ENCODE measurements at regions not wholly inside any gene's neighbourhood (a gene's known extent, or its start where the extent isn't known, plus 50 kb on each side); places are given as distances from the start of the nearest gene placed in this dataset.

GRCh38 chr1:209413062-209413461 lies 170.5 kb upstream of the CAMK1G start:
- no peaks in the 10 kb centered on the region for H3K36me3 ChIP-seq (ENCODE audit: insufficient read depth, low read length)
- no peaks in the 10 kb centered on the region for H3F3A ChIP-seq (ENCODE audit: low read depth)
- no peaks in the 10 kb centered on the region for H3K9me2 ChIP-seq (replicated peaks; ENCODE audit: low read depth, low read length)
- TF ChIP-seq CTCF (conservative IDR thresholded peaks at IDR 0.05; ENCODE audit: low read length) = no peak
- no peak for TF ChIP-seq EZH2phosphoT487 (IDR thresholded peaks at IDR 0.05; ENCODE audit: borderline replicate concordance)
- H2AFZ ChIP-seq (ENCODE audit: low read length) = no peak overlapping the region
- H3K4me1 ChIP-seq (ENCODE audit: insufficient read depth, low read length, poor library complexity, severe bottlenecking) = no peaks in the 10 kb centered on the region
- H3K9me3 ChIP-seq (ENCODE audit: insufficient read depth, low read depth, low read length) = no peaks in the 10 kb centered on the region
- no peaks in the 10 kb centered on the region for H3K27me3 ChIP-seq (ENCODE audit: insufficient read depth, low read length, poor library complexity, severe bottlenecking)
- H3K4me3 ChIP-seq (ENCODE audit: low read length, poor library complexity, severe bottlenecking) = no peak overlapping the region
- no peaks in the 10 kb centered on the region for H4K20me1 ChIP-seq (ENCODE audit: insufficient read depth, low read length, poor library complexity, severe bottlenecking)
- no peak overlapping the region for H3K4me2 ChIP-seq (ENCODE audit: low read depth, low read length, poor library complexity, severe bottlenecking)
- H3K9ac ChIP-seq (ENCODE audit: low read depth, low read length, poor library complexity, severe bottlenecking) = no peak overlapping the region
- H3K79me2 ChIP-seq (ENCODE audit: insufficient read depth, low read length) = no peaks in the 10 kb centered on the region

- Histone ChIP-seq H3K9me3 (ENCODE audit: insufficient read depth, low read depth, low read length) (no peaks in the 10 kb centered on the region), H3K9ac (ENCODE audit: low read depth, low read length, poor library complexity, severe bottlenecking) (no peak overlapping the region), H3F3A (ENCODE audit: low read depth) (no peaks in the 10 kb centered on the region), H4K20me1 (ENCODE audit: insufficient read depth, low read length, poor library complexity, severe bottlenecking) (no peaks in the 10 kb centered on the region), H3K4me3 (ENCODE audit: low read length, poor library complexity, severe bottlenecking) (no peak overlapping the region), H3K36me3 (ENCODE audit: insufficient read depth, low read length) (no peaks in the 10 kb centered on the region), H3K27me3 (ENCODE audit: insufficient read depth, low read length, poor library complexity, severe bottlenecking) (no peaks in the 10 kb centered on the region), H3K4me1 (ENCODE audit: insufficient read depth, low read length, poor library complexity, severe bottlenecking) (no peaks in the 10 kb centered on the region), H3K79me2 (ENCODE audit: insufficient read depth, low read length) (no peaks in the 10 kb centered on the region), H2AFZ (ENCODE audit: low read length) (no peak overlapping the region), H3K9me2 (replicated peaks; ENCODE audit: low read depth, low read length) (no peaks in the 10 kb centered on the region), H3K4me2 (ENCODE audit: low read depth, low read length, poor library complexity, severe bottlenecking) (no peak overlapping the region)
- no peak for TF ChIP-seq EZH2phosphoT487 (IDR thresholded peaks at IDR 0.05; ENCODE audit: borderline replicate concordance)
- TF ChIP-seq CTCF (conservative IDR thresholded peaks at IDR 0.05; ENCODE audit: low read length) = no peak
These were observed 168.6 kb upstream of the CAMK1G start for GRCh38 chr1:209414803-209415329.

GRCh38 chr1:209416039-209416438 lies 167.5 kb upstream of the CAMK1G start:
- no peaks in the 10 kb centered on the region for H3K79me2 ChIP-seq (ENCODE audit: insufficient read depth, low read length)
- H3F3A ChIP-seq (ENCODE audit: low read depth) = no peaks in the 10 kb centered on the region
- TF ChIP-seq CTCF (conservative IDR thresholded peaks at IDR 0.05; ENCODE audit: low read length) (no peak), EZH2phosphoT487 (IDR thresholded peaks at IDR 0.05; ENCODE audit: borderline replicate concordance) (no peak)
- H3K9me2 ChIP-seq (replicated peaks; ENCODE audit: low read depth, low read length) = no peaks in the 10 kb centered on the region
- H3K9ac ChIP-seq (ENCODE audit: low read depth, low read length, poor library complexity, severe bottlenecking) = no peak overlapping the region
- H3K4me3 ChIP-seq (ENCODE audit: low read length, poor library complexity, severe bottlenecking) = no peak overlapping the region
- H3K4me2 ChIP-seq (ENCODE audit: low read depth, low read length, poor library complexity, severe bottlenecking) = no peak overlapping the region
- no peaks in the 10 kb centered on the region for H4K20me1 ChIP-seq (ENCODE audit: insufficient read depth, low read length, poor library complexity, severe bottlenecking)
- H3K4me1 ChIP-seq (ENCODE audit: insufficient read depth, low read length, poor library complexity, severe bottlenecking) = no peaks in the 10 kb centered on the region
- H3K27me3 ChIP-seq (ENCODE audit: insufficient read depth, low read length, poor library complexity, severe bottlenecking) = no peaks in the 10 kb centered on the region
- no peaks in the 10 kb centered on the region for H3K36me3 ChIP-seq (ENCODE audit: insufficient read depth, low read length)
- no peak overlapping the region for H2AFZ ChIP-seq (ENCODE audit: low read length)
- H3K9me3 ChIP-seq (ENCODE audit: insufficient read depth, low read depth, low read length) = no peaks in the 10 kb centered on the region

Data from Loucy (cell line).